ENCODE measurements at regions not wholly inside any gene's neighbourhood (a gene's known extent, or its start where the extent isn't known, plus 50 kb on each side); places are given as distances from the start of the nearest gene placed in this dataset.

GRCh38 chr5:82356021-82356420 is 77.9 kb upstream of the RPS23 start:
- 67% methylated on average over 4 of the region's 4 CpGs for WGBS
- Histone ChIP-seq H3K9me3 (no peaks in the 10 kb centered on the region), H3K4me1 (peaks cover 18 to 37% (median 26%) of the 10 kb centered on the region in 4 donors), H3K27ac (replicated peaks in 1 of 4) (peak overlapping the region in 3 of 4 donors; percentile 60 to 75 (median 73)), H3K36me3 (no peaks in the 10 kb centered on the region), H3K4me3 (no peak overlapping the region), H3K27me3 (no peaks in the 10 kb centered on the region)
- intact Hi-C loops (cut with DNase I), result loop anchor here (10.0 kb wide), 1 partner anchor 439 kb away; no protein-coding TSS in a partner anchor
- TF ChIP-seq POLR2A (IDR thresholded peaks at IDR 0.05; ENCODE audit: low read depth), result no peak
- no peak for TF ChIP-seq POLR2AphosphoS5 (IDR thresholded peaks at IDR 0.05)
- no peak for TF ChIP-seq EP300 (IDR thresholded peaks at IDR 0.05)
- no peak for TF ChIP-seq CTCF (IDR thresholded peaks at IDR 0.05)
- DNase-seq (ENCODE audit: extremely low spot score), result peak; percentile 74

- H3K36me3 ChIP-seq, result no peaks in the 10 kb centered on the region
- peak; percentile 17 for DNase-seq (ENCODE audit: extremely low spot score)
- TF ChIP-seq POLR2A (IDR thresholded peaks at IDR 0.05; ENCODE audit: low read depth) (no peak), CTCF (IDR thresholded peaks at IDR 0.05) (no peak), EP300 (IDR thresholded peaks at IDR 0.05) (no peak), POLR2AphosphoS5 (IDR thresholded peaks at IDR 0.05) (no peak)
- WGBS, result 72% methylated on average over 2 of the region's 2 CpGs
- no peaks in the 10 kb centered on the region for H3K9me3 ChIP-seq
- H3K4me1 ChIP-seq, result peaks cover 18 to 37% (median 26%) of the 10 kb centered on the region in 4 donors
- no peaks in the 10 kb centered on the region for H3K27me3 ChIP-seq
- no peak overlapping the region for H3K4me3 ChIP-seq
- no peak overlapping the region for H3K27ac ChIP-seq (replicated peaks in 1 of 4)
- intact Hi-C loops (cut with DNase I), result loop anchor here (10.0 kb wide), 1 partner anchor 439 kb away; no protein-coding TSS in a partner anchor
Measured at GRCh38 chr5:82355496-82355895, 77.3 kb upstream of the RPS23 start.

- WGBS, result 86% methylated on average over 3 of the region's 3 CpGs
- H3K27ac ChIP-seq (replicated peaks in 1 of 4), result no peak overlapping the region
- no peak overlapping the region for H3K4me3 ChIP-seq
- peaks cover 18 to 37% (median 26%) of the 10 kb centered on the region in 4 donors for H3K4me1 ChIP-seq
- no peaks in the 10 kb centered on the region for H3K36me3 ChIP-seq
- intact Hi-C loops (cut with DNase I), result loop anchor here (10.0 kb wide), 1 partner anchor 440 kb away; no protein-coding TSS in a partner anchor
- DNase-seq (ENCODE audit: extremely low spot score), result peak; percentile 70
- H3K27me3 ChIP-seq, result no peaks in the 10 kb centered on the region
- TF ChIP-seq POLR2AphosphoS5 (IDR thresholded peaks at IDR 0.05) (no peak), CTCF (IDR thresholded peaks at IDR 0.05) (no peak), EP300 (IDR thresholded peaks at IDR 0.05) (no peak), POLR2A (IDR thresholded peaks at IDR 0.05; ENCODE audit: low read depth) (no peak)
- no peaks in the 10 kb centered on the region for H3K9me3 ChIP-seq
Measured at GRCh38 chr5:82355053-82355452, 76.9 kb upstream of the RPS23 start.

- H3K36me3 ChIP-seq, result no peaks in the 10 kb centered on the region
- TF ChIP-seq POLR2A (IDR thresholded peaks at IDR 0.05; ENCODE audit: low read depth) (no peak), POLR2AphosphoS5 (IDR thresholded peaks at IDR 0.05) (no peak), CTCF (IDR thresholded peaks at IDR 0.05) (no peak), EP300 (IDR thresholded peaks at IDR 0.05) (no peak)
- intact Hi-C loops (cut with DNase I), result loop anchor here (5.0 to 10.0 kb wide), 3 partner anchors 288 to 1208 kb away; no protein-coding TSS in a partner anchor
- H3K27ac ChIP-seq (replicated peaks in 1 of 4), result no peak overlapping the region
- H3K27me3 ChIP-seq, result no peaks in the 10 kb centered on the region
- no peak overlapping the region for H3K4me3 ChIP-seq
- no peaks in the 10 kb centered on the region for H3K9me3 ChIP-seq
- 95% methylated on average over 2 of the region's 2 CpGs for WGBS
- peaks cover 18 to 37% (median 26%) of the 10 kb centered on the region in 4 donors for H3K4me1 ChIP-seq
- DNase-seq (ENCODE audit: extremely low spot score), result peak; percentile 68
Measured at GRCh38 chr5:82354543-82354942, 76.4 kb upstream of the RPS23 start.

GRCh38 chr5:82353522-82353921 is 75.4 kb upstream of the RPS23 start:
- Histone ChIP-seq H3K27me3 (no peaks in the 10 kb centered on the region), H3K4me3 (no peak overlapping the region), H3K36me3 (no peaks in the 10 kb centered on the region), H3K9me3 (no peaks in the 10 kb centered on the region), H3K4me1 (peaks cover 18 to 37% (median 27%) of the 10 kb centered on the region in 4 donors), H3K27ac (replicated peaks in 1 of 4) (no peak overlapping the region)
- TF ChIP-seq POLR2A (IDR thresholded peaks at IDR 0.05; ENCODE audit: low read depth) (no peak), POLR2AphosphoS5 (IDR thresholded peaks at IDR 0.05) (no peak), CTCF (IDR thresholded peaks at IDR 0.05) (no peak), EP300 (IDR thresholded peaks at IDR 0.05) (no peak)
- WGBS, result 100% methylated on average over 3 of the region's 3 CpGs
- intact Hi-C loops (cut with DNase I), result loop anchor here (5.0 to 10.0 kb wide), 3 partner anchors 289 to 1209 kb away; no protein-coding TSS in a partner anchor
- peak; percentile 50 for DNase-seq (ENCODE audit: extremely low spot score)
